Activated B cell treated with CpG ODN at 0.5 μM for 24 hours (primary cell): ENCODE measurements at regions not wholly inside any gene's neighbourhood (a gene's known extent, or its start where the extent isn't known, plus 50 kb on each side); places are given as distances from the start of the nearest gene placed in this dataset.

Experiments used
- ATAC-seq: fragments of 200-7000 bp; cut with Tn5 transposase; one replicate; pipeline ENCODE4 v1.10.0; 2021; ENCODE audit warnings: low read depth, mild to moderate bottlenecking, moderate library complexity
- CTCF ChIA-PET: fragments of 350-600 bp; sonication (Branson Sonifier 250); formaldehyde crosslinking; loops from one replicate; lab custom pipeline; 2021; ENCODE audit warnings: antibody characterized with exemption; lab: Charles Lee
- POLR2A ChIA-PET: fragments of 350-600 bp; sonication (Branson Sonifier 250); formaldehyde crosslinking; loops from one replicate; lab custom pipeline; 2021; ENCODE audit warnings: antibody characterized with exemption; lab: Charles Lee
- DNase-seq: peaks from one replicate; pipeline ENCODE4 v3.0.0; 2022
- H3K27ac Mint-ChIP-seq: one replicate; pipeline ENCODE4 v1.8.0; 2020; ENCODE audit warnings: mixed read lengths
- H3K27me3 Mint-ChIP-seq: one replicate; pipeline ENCODE4 v1.8.0; 2021; ENCODE audit warnings: mixed read lengths
- H3K36me3 Mint-ChIP-seq: one replicate; pipeline ENCODE4 v1.8.0; 2021; ENCODE audit warnings: low read depth, mixed read lengths
- H3K4me1 Mint-ChIP-seq: one replicate; pipeline ENCODE4 v1.8.0; 2021; ENCODE audit warnings: mixed read lengths
- H3K4me3 Mint-ChIP-seq: one replicate; pipeline ENCODE4 v1.8.0; 2020; ENCODE audit warnings: mild to moderate bottlenecking, mixed read lengths
- H3K9me3 Mint-ChIP-seq: one replicate; pipeline ENCODE4 v1.8.0; 2020; ENCODE audit warnings: mixed read lengths
- intact Hi-C: fragments of 100-400 bp; cut with micrococcal nuclease; formaldehyde crosslinking; loops from one replicate; pipeline ENCODE4 v1.15.1; 2024
- TF ChIP-seq, protein P1 (sequence below): fragments of 200-600 bp; IDR thresholded peaks from one replicate; pipeline ENCODE4 v1.8.0; 2022; ENCODE audit warnings: antibody characterized with exemption, mild to moderate bottlenecking

DNA sequence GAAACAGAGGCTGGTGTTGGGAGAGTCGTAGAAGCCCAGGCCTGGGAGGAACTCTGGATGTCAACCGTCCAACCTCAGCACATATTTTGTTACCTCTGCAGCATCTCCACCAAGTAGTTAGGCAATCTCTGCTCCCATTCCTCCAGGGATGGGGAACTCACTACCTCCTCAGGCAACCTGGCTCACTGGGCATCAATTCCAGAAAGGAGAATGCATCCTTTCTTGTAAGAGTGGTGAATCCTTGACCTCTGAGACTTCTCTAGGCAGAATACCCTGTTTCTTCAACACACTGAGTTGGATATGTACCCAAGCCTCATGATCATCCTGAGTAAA lies 136.7 kb upstream of the ZMIZ1 start:
- ChIA-PET POLR2A (no interaction called here), CTCF (no interaction called here)
- H3K9me3 Mint-ChIP-seq: no peaks in the 10 kb centered on the region
- TF ChIP-seq, protein P1, sequence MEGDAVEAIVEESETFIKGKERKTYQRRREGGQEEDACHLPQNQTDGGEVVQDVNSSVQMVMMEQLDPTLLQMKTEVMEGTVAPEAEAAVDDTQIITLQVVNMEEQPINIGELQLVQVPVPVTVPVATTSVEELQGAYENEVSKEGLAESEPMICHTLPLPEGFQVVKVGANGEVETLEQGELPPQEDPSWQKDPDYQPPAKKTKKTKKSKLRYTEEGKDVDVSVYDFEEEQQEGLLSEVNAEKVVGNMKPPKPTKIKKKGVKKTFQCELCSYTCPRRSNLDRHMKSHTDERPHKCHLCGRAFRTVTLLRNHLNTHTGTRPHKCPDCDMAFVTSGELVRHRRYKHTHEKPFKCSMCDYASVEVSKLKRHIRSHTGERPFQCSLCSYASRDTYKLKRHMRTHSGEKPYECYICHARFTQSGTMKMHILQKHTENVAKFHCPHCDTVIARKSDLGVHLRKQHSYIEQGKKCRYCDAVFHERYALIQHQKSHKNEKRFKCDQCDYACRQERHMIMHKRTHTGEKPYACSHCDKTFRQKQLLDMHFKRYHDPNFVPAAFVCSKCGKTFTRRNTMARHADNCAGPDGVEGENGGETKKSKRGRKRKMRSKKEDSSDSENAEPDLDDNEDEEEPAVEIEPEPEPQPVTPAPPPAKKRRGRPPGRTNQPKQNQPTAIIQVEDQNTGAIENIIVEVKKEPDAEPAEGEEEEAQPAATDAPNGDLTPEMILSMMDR: no peak
- H3K27ac Mint-ChIP-seq: no peak overlapping the region
- no peak overlapping the region for H3K4me3 Mint-ChIP-seq
- intact Hi-C loops: no loop called here
- no peak for ATAC-seq
- no peaks in the 10 kb centered on the region for H3K36me3 Mint-ChIP-seq
- H3K27me3 Mint-ChIP-seq: peaks cover 18% of the 10 kb centered on the region
- no peaks in the 10 kb centered on the region for H3K4me1 Mint-ChIP-seq
- DNase-seq: no peak

DNA sequence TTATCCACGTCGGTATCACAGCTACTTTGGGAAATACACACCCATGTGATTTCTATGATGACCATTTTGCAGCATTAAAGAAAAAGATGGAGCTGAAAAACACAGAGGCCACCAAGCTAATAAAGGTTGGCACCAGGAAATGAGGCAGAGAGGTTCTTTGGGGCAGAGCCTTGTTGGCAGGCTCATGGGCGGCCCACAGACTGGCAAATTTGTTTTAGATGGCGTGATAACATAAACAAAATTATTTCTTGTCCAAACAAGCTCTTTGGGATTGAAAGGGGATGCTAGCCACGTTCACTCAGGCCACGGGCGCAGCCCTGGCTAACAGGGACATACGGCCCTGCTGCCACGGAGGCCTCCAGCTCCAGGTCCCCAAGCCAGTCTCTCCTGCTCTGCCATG lies 135.9 kb upstream of the ZMIZ1 start:
- H3K36me3 Mint-ChIP-seq: no peaks in the 10 kb centered on the region
- intact Hi-C loops: no loop called here
- no peak overlapping the region for H3K4me3 Mint-ChIP-seq
- peaks cover 20% of the 10 kb centered on the region for H3K27me3 Mint-ChIP-seq
- ATAC-seq (no peak), DNase-seq (no peak)
- POLR2A ChIA-PET: no interaction called here
- H3K4me1 Mint-ChIP-seq: peaks cover 2% of the 10 kb centered on the region
- TF ChIP-seq, protein P1: no peak
- no peak overlapping the region for H3K27ac Mint-ChIP-seq
- H3K9me3 Mint-ChIP-seq: no peaks in the 10 kb centered on the region
- CTCF ChIA-PET: no interaction called here

DNA sequence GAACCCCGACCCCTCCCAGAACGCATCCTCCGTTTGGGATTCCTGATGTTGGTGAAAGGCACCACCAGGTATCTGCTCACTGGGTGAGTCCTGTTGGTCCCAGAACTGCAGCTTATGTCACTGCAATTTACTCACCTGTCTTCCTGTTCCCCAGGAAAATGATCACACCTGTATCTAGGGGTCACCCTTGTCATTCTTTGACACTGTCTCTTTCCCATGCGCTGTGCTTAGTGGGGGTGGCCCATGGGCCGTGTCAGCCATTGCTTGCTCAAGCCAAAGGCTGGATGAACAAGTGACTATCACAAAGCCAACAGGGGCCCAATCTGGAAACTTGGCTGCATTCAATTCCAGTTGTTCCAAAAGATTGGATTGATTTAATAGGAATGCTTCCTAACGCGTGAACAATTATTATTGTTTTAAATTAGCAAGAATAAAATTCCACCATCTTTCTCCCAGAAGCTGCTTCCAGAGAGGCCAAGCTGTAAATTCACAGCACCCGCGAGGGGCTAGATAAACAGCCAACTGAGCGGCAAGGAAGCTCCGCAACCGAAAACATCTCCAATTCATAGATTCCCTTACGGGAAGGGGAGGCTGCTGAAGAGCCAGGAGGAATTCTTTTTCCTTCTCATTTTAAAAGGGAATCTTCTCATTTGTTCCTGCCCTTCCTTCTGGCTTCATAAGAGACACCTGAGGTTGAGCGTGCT lies 134.8 kb upstream of the ZMIZ1 start:
- peaks cover 22% of the 10 kb centered on the region for H3K27me3 Mint-ChIP-seq
- H3K4me3 Mint-ChIP-seq: no peak overlapping the region
- intact Hi-C loops: no loop called here
- TF ChIP-seq, protein P1: no peak
- H3K27ac Mint-ChIP-seq: no peak overlapping the region
- no peak for DNase-seq
- H3K4me1 Mint-ChIP-seq: peaks cover 2% of the 10 kb centered on the region
- ATAC-seq: no peak
- ChIA-PET CTCF (no interaction called here), POLR2A (no interaction called here)
- H3K36me3 Mint-ChIP-seq: no peaks in the 10 kb centered on the region
- H3K9me3 Mint-ChIP-seq: no peaks in the 10 kb centered on the region

DNA sequence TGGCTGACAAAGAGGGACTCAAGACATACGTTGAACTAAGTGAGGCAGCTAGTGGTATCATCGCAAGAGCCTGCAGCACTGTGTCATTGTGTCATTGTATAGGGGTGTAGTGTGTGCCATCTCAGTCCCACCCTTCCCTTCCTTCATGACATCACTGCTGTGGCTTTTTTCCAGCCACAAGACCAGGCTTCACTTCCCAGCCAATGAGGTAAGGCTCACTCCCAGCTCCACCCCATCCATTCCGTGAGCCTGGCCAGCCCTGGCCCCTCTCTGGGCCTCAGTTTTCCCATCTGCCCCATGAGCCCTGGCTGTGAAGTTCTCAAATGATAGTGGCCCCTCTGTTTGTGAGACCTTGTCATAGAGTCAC lies 134.3 kb upstream of the ZMIZ1 start:
- TF ChIP-seq, protein P1: no peak
- no peak overlapping the region for H3K4me3 Mint-ChIP-seq
- ATAC-seq: no peak
- peaks cover 22% of the 10 kb centered on the region for H3K27me3 Mint-ChIP-seq
- no peaks in the 10 kb centered on the region for H3K36me3 Mint-ChIP-seq
- intact Hi-C loops: no loop called here
- no peak overlapping the region for H3K27ac Mint-ChIP-seq
- POLR2A ChIA-PET: no interaction called here
- H3K4me1 Mint-ChIP-seq: peaks cover 2% of the 10 kb centered on the region
- no peak for DNase-seq
- no peaks in the 10 kb centered on the region for H3K9me3 Mint-ChIP-seq
- CTCF ChIA-PET: no interaction called here

DNA sequence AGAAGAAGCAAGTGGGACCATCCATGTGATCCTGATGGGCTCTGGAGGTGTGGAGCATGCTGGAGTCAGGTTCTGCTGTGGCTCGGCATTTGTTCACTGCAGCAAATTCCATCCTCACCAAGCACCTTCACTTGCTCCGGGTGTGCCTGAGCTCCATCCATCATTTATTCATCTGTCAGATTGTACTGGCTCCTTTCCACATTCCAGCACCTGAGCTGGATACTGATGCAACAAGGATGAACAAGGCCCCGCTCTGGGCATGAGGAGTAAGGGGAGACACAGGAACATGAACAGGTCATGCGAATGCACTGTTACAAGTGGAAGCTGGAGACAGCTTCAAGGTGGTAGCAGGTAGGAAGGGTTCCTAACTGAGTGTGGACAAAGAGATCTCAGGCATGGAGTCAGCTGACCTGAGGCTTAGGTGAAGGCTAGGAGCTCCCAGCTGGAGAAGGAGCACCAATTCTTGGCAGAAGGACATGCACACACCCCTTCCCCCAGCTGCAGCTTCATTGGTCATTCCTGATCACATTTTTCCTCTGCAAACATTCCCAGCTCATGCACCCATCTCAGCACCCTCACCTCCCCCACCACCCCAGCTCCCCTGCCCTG lies 133.7 kb upstream of the ZMIZ1 start:
- ATAC-seq: no peak
- Mint-ChIP-seq H3K4me1 (peaks cover 2% of the 10 kb centered on the region), H3K27me3 (peaks cover 22% of the 10 kb centered on the region), H3K36me3 (no peaks in the 10 kb centered on the region), H3K9me3 (no peaks in the 10 kb centered on the region), H3K27ac (no peak overlapping the region), H3K4me3 (no peak overlapping the region)
- intact Hi-C loops: no loop called here
- DNase-seq: no peak
- POLR2A ChIA-PET: no interaction called here
- TF ChIP-seq, protein P1: no peak
- CTCF ChIA-PET: no interaction called here
